Activated T-cell treated with anti-CD3 and anti-CD28 coated beads for 48 hours (primary cell): ENCODE measurements at regions not wholly inside any gene's neighbourhood (a gene's known extent, or its start where the extent isn't known, plus 50 kb on each side); places are given as distances from the start of the nearest gene placed in this dataset.
"Not testable (repeated sequence)": the region's sequence is repeated elsewhere in the genome, so short reads cannot be mapped to it uniquely, and the experiment has no call there.

Experiments used
- DNase-seq: peaks from one replicate; pipeline ENCODE4 v3.0.0-alpha.2; 2020; ENCODE audit warnings: low read depth

- DNase-seq, result not testable (repeated sequence)
These were observed 471.3 kb upstream of the SALL3 start for GRCh38 chr18:78508228-78508824.

GRCh38 chr18:78510091-78510490 is 469.5 kb upstream of the SALL3 start:
- no peak for DNase-seq

GRCh38 chr18:78510636-78511035 is 469.0 kb upstream of the SALL3 start:
- DNase-seq, result no peak

GRCh38 chr18:78511666-78512601 is 467.7 kb upstream of the SALL3 start:
- no peak for DNase-seq

- no peak for DNase-seq
These were observed 464.5 kb upstream of the SALL3 start for GRCh38 chr18:78514910-78515670.

- no peak for DNase-seq
These were observed 462.3 kb upstream of the SALL3 start for GRCh38 chr18:78517328-78517727.

- no peak for DNase-seq
These were observed 461.6 kb upstream of the SALL3 start for GRCh38 chr18:78517973-78518372.

- no peak for DNase-seq
These were observed 460.8 kb upstream of the SALL3 start for GRCh38 chr18:78518805-78519204.

GRCh38 chr18:78519394-78520062 is 460.1 kb upstream of the SALL3 start:
- no peak for DNase-seq

- DNase-seq, result no peak
These were observed 458.5 kb upstream of the SALL3 start for GRCh38 chr18:78521136-78521535.

GRCh38 chr18:78521744-78522143 is 457.9 kb upstream of the SALL3 start:
- DNase-seq, result no peak

- DNase-seq, result no peak
These were observed 457.1 kb upstream of the SALL3 start for GRCh38 chr18:78522507-78522906.

- DNase-seq, result no peak
These were observed 455.8 kb upstream of the SALL3 start for GRCh38 chr18:78523850-78524249.

- DNase-seq, result no peak
These were observed 454.1 kb upstream of the SALL3 start for GRCh38 chr18:78525366-78526111.

- DNase-seq, result no peak
These were observed 453.3 kb upstream of the SALL3 start for GRCh38 chr18:78526275-78526674.

GRCh38 chr18:78526923-78527711 is 452.5 kb upstream of the SALL3 start:
- DNase-seq, result no peak

- no peak for DNase-seq
These were observed 451.6 kb upstream of the SALL3 start for GRCh38 chr18:78527984-78528383.

GRCh38 chr18:78528411-78529258 is 451.0 kb upstream of the SALL3 start:
- DNase-seq, result no peak

- DNase-seq, result no peak
These were observed 448.0 kb upstream of the SALL3 start for GRCh38 chr18:78531637-78532036.
